ENCODE measurements at regions not wholly inside any gene's neighbourhood (a gene's known extent, or its start where the extent isn't known, plus 50 kb on each side); places are given as distances from the start of the nearest gene placed in this dataset.

- H3K27ac Mint-ChIP-seq, result no peak overlapping the region
- H3K4me3 Mint-ChIP-seq, result no peak overlapping the region
- intact Hi-C loops (cut with micrococcal nuclease), result no loop called here
- ChIA-PET POLR2A (no interaction called here), CTCF (no interaction called here)
- H3K27me3 Mint-ChIP-seq, result no peaks in the 10 kb centered on the region
- no peak for TF ChIP-seq CTCF (IDR thresholded peaks at IDR 0.05)
- no peaks in the 10 kb centered on the region for H3K4me1 Mint-ChIP-seq
- DNase-seq, result no peak
- H3K9me3 Mint-ChIP-seq, result no peaks in the 10 kb centered on the region
- ATAC-seq (ENCODE audit: low read depth), result no peak
- H3K36me3 Mint-ChIP-seq (ENCODE audit: low read depth), result no peaks in the 10 kb centered on the region
These were observed 167.7 kb upstream of the MYCN start for GRCh38 chr2:15772681-15773080.

DNA sequence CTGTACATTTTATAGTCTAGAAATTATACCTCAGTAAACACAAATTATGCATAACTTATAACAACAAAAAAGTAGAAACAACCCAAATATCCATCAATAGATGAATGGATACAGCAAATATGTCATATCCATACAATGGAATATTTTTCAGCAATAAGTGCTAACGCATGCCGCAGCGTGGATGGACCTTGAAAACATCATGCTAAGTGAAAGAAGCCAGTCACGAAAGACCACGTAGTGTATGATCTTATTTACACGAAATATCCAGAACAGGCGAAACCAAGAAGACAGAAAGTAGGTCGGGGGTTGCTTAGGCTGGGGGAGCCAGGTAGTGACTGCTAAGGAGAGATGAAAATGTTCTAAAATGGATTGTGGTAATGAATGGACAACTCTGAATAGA, 167.1 kb upstream of the MYCN start:
- intact Hi-C loops (cut with micrococcal nuclease), result no loop called here
- ATAC-seq (ENCODE audit: low read depth) (no peak), DNase-seq (no peak)
- no peaks in the 10 kb centered on the region for H3K9me3 Mint-ChIP-seq
- no peaks in the 10 kb centered on the region for H3K27me3 Mint-ChIP-seq
- H3K36me3 Mint-ChIP-seq (ENCODE audit: low read depth), result no peaks in the 10 kb centered on the region
- H3K4me3 Mint-ChIP-seq, result no peak overlapping the region
- ChIA-PET POLR2A (no interaction called here), CTCF (no interaction called here)
- TF ChIP-seq CTCF (IDR thresholded peaks at IDR 0.05), result no peak
- H3K4me1 Mint-ChIP-seq, result no peaks in the 10 kb centered on the region
- no peak overlapping the region for H3K27ac Mint-ChIP-seq

DNA sequence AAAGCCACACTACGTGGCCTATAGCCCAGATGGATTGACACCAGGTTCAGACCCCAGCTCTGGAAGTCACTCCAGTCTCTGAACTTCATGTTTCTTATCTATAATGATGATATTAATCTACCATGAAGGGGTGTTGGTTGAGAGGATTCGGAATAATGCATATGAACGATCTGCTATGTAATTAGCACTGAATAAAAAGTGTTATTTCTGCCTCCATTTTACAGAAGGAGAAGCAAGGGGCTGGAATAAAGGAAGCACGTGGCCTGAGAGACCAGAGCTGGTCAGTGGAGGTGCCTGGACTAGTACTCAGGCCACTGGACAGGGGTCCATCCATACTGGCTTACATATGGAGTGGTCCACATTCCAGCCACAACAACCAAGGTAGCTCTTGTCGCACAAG, 166.5 kb upstream of the MYCN start:
- no peaks in the 10 kb centered on the region for H3K4me1 Mint-ChIP-seq
- no peaks in the 10 kb centered on the region for H3K9me3 Mint-ChIP-seq
- ChIA-PET CTCF (no interaction called here), POLR2A (no interaction called here)
- TF ChIP-seq CTCF (IDR thresholded peaks at IDR 0.05), result no peak
- intact Hi-C loops (cut with micrococcal nuclease), result no loop called here
- no peaks in the 10 kb centered on the region for H3K36me3 Mint-ChIP-seq (ENCODE audit: low read depth)
- DNase-seq (no peak), ATAC-seq (ENCODE audit: low read depth) (no peak)
- H3K4me3 Mint-ChIP-seq, result no peak overlapping the region
- no peak overlapping the region for H3K27ac Mint-ChIP-seq
- no peaks in the 10 kb centered on the region for H3K27me3 Mint-ChIP-seq

DNA sequence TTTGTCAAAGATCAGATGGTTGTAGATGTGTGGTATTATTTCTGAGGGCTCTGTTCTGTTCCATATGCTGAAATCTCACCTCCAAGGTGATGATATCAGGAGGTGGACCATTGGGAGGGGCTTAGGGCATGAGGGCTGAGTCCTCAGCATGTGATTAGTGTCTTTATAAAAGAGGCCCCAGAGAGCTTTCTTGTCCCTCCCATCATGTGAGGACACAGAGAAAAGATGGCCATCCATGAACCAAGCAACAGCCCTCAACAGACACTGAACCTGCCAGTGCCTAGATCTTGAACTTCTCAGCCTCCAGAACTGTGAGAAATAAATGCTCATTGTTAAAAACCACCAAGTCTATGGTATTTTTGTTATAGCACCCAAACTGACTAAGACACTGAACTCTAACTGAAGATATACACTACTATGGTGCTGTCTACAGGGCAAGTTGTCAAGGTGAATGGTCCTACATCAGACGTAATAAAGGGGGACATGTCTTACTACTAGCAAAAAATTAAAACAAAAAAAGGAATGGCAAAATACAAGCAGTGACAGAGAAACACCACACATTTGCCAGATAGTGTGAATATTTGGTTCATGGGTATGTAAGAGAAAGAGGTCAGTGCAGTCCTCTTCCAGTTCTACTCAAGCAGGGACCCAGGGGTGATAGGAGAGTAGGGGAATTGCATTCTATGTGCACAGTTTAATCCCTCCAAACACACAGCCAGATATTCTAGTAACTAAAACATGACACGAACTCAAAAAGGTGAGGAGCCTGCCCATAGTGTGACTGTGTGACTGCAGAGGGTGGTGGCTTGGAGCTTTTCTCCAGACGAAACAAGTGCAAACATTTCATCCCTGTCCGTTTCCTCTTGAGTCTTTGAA, 164.4 kb upstream of the MYCN start:
- no peaks in the 10 kb centered on the region for H3K27me3 Mint-ChIP-seq
- H3K27ac Mint-ChIP-seq, result no peak overlapping the region
- H3K4me1 Mint-ChIP-seq, result no peaks in the 10 kb centered on the region
- POLR2A ChIA-PET, result no interaction called here
- H3K9me3 Mint-ChIP-seq, result no peaks in the 10 kb centered on the region
- DNase-seq, result no peak
- no peak for ATAC-seq (ENCODE audit: low read depth)
- no peak overlapping the region for H3K4me3 Mint-ChIP-seq
- intact Hi-C loops (cut with micrococcal nuclease), result no loop called here
- H3K36me3 Mint-ChIP-seq (ENCODE audit: low read depth), result no peaks in the 10 kb centered on the region
- TF ChIP-seq CTCF (IDR thresholded peaks at IDR 0.05), result no peak
- CTCF ChIA-PET, result no interaction called here

DNA sequence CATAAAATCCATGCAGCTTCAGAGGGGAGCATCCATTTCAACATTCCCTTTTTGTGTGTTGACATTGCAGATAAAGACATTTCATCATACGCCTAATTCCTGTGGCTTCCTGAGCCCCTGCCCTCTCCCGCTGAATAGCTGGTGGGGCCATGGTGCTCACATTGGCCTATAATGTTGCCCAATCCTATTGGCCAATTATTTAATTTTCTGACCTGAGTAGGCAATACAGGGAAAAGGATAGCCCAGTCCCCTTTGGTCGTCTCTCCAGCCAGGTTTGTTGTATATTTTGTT, 163.8 kb upstream of the MYCN start:
- DNase-seq (no peak), ATAC-seq (ENCODE audit: low read depth) (no peak)
- H3K9me3 Mint-ChIP-seq, result no peaks in the 10 kb centered on the region
- H3K36me3 Mint-ChIP-seq (ENCODE audit: low read depth), result no peaks in the 10 kb centered on the region
- H3K27ac Mint-ChIP-seq, result no peak overlapping the region
- no peaks in the 10 kb centered on the region for H3K27me3 Mint-ChIP-seq
- H3K4me1 Mint-ChIP-seq, result no peaks in the 10 kb centered on the region
- POLR2A ChIA-PET, result no interaction called here
- intact Hi-C loops (cut with micrococcal nuclease), result no loop called here
- CTCF ChIA-PET, result no interaction called here
- no peak for TF ChIP-seq CTCF (IDR thresholded peaks at IDR 0.05)
- H3K4me3 Mint-ChIP-seq, result no peak overlapping the region

All from activated B cell treated with CpG ODN at 0.5 μM for 24 hours (primary cell).